GM23248 (cell line): ENCODE measurements at regions not wholly inside any gene's neighbourhood (a gene's known extent, or its start where the extent isn't known, plus 50 kb on each side); places are given as distances from the start of the nearest gene placed in this dataset.

ENCODE experiments used
- DNase-seq: peaks from one replicate; pipeline ENCODE4 v3.0.0-alpha.2; 2015
- H2AFZ ChIP-seq: fragments of 200-600 bp; sonication (generic); 2 replicates; pipeline ENCODE4 v1.6.1; 2016; ENCODE audit warnings: antibody characterized with exemption
- H3F3A ChIP-seq: fragments of 200-600 bp; sonication (generic); 2 replicates; pipeline ENCODE4 v1.6.1; 2016; ENCODE audit warnings: mild to moderate bottlenecking, antibody characterized with exemption, mixed run types; ENCODE audit not compliant: insufficient read depth
- H3K27ac ChIP-seq: fragments of 200-600 bp; sonication (generic); 2 replicates; pipeline ENCODE4 v1.5.1; 2016; ENCODE audit warnings: mild to moderate bottlenecking
- H3K27me3 ChIP-seq: fragments of 200-600 bp; sonication (generic); replicated peaks from 2 replicates; pipeline ENCODE4 v1.6.1; 2016; ENCODE audit warnings: mild to moderate bottlenecking; ENCODE audit not compliant: insufficient read depth
- H3K36me3 ChIP-seq: fragments of 200-600 bp; sonication (generic); 2 replicates; pipeline ENCODE4 v1.6.1; 2016; ENCODE audit warnings: low read depth, mild to moderate bottlenecking
- H3K4me1 ChIP-seq: fragments of 200-600 bp; sonication (generic); 2 replicates; pipeline ENCODE4 v1.6.1; 2016; ENCODE audit warnings: mild to moderate bottlenecking; ENCODE audit not compliant: insufficient read depth
- H3K4me2 ChIP-seq: fragments of 200-600 bp; sonication (generic); one replicate; pipeline ENCODE4 v1.6.1; 2016; ENCODE audit warnings: mild to moderate bottlenecking; ENCODE audit not compliant: unreplicated experiment
- H3K4me3 ChIP-seq: fragments of 200-600 bp; sonication (generic); 2 replicates; pipeline ENCODE4 v1.5.1; 2016; ENCODE audit warnings: mild to moderate bottlenecking
- H3K79me2 ChIP-seq: fragments of 200-600 bp; sonication (generic); 2 replicates; pipeline ENCODE4 v1.6.1; 2016; ENCODE audit warnings: mild to moderate bottlenecking; ENCODE audit not compliant: insufficient read depth
- H3K9ac ChIP-seq: fragments of 200-600 bp; sonication (generic); 2 replicates; pipeline ENCODE4 v1.6.1; 2016; ENCODE audit warnings: mild to moderate bottlenecking
- H3K9me2 ChIP-seq: fragments of 200-600 bp; sonication (generic); 2 replicates; pipeline ENCODE4 v1.6.1; 2016; ENCODE audit warnings: mixed run types, mild to moderate bottlenecking, moderate library complexity; ENCODE audit not compliant: insufficient read depth
- H3K9me3 ChIP-seq: fragments of 200-600 bp; sonication (generic); one replicate; pipeline ENCODE4 v1.6.1; 2017; ENCODE audit warnings: low read depth
- H4K20me1 ChIP-seq: fragments of 200-600 bp; sonication (generic); 2 replicates; pipeline ENCODE4 v1.6.0; 2016; ENCODE audit not compliant: insufficient read depth
- EZH2 ChIP-seq: fragments of 200-600 bp; sonication (generic); IDR thresholded peaks from 2 replicates; pipeline ENCODE4 v1.6.1; 2018; ENCODE audit warnings: antibody characterized with exemption, mild to moderate bottlenecking; ENCODE audit not compliant: insufficient read depth, poor library complexity, severe bottlenecking
- EZH2phosphoT487 ChIP-seq: fragments of 200-600 bp; sonication (generic); IDR thresholded peaks from 2 replicates; pipeline ENCODE4 v1.6.1; 2018; ENCODE audit warnings: antibody characterized with exemption, moderate library complexity, mild to moderate bottlenecking, low read depth; ENCODE audit not compliant: insufficient read depth
- WGBS, 2 experiments: methylation state at CpG; one replicate each; pipeline ENCODE4 v1.1.6; 2015 to 2017; ENCODE audit warnings: low lambda C conversion rate in 2 of 2, low coverage in 1 of 2; ENCODE audit errors: missing lambda C conversion rate in 2 of 2; 5-methylcytosine and 5-hydroxymethylcytosine counted together
- in situ Hi-C: fragments of 300-500 bp; cut with MboI; formaldehyde crosslinking; loops from 2 replicates; pipeline ENCODE4 v1.15.0; 2020

DNA sequence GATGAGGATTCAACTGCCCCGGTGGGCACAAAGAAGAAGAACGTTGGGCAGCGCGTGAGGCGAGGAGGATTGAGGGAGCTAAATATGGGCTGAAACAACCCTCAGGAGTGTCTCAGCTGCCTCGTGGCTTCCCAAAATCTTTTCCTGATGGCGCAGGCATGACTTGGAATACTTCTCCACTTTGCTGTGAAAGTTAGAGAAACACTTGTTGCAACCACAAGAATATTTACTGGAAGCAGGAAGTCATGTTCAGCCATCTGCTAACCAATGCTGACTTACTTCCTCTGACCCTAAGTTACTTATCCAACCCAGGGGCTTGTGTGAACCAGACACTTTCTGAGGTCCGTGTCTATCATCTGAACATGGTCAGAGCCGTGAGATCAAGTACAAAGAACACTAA lies 148.8 kb downstream of the ARL4C start:
- no peak overlapping the region for H3K4me2 ChIP-seq
- H3F3A ChIP-seq: no peaks in the 10 kb centered on the region; the same call in 1 of the 2 replicates
- no peaks in the 10 kb centered on the region for H3K36me3 ChIP-seq
- H3K4me1 ChIP-seq: no peaks in the 10 kb centered on the region
- H3K27ac ChIP-seq: no peak overlapping the region
- H3K4me3 ChIP-seq: no peak overlapping the region
- no peaks in the 10 kb centered on the region for H3K9me3 ChIP-seq
- WGBS, 2 experiments: 28 to 32% methylated on average over 9 of the region's 9 CpGs
- H4K20me1 ChIP-seq: no peaks in the 10 kb centered on the region
- H3K27me3 ChIP-seq: no peaks in the 10 kb centered on the region
- no peak for TF ChIP-seq EZH2phosphoT487
- TF ChIP-seq EZH2: no peak
- peak overlapping the region; percentile 57 for H2AFZ ChIP-seq
- H3K9me2 ChIP-seq: no peaks in the 10 kb centered on the region
- in situ Hi-C loops: no loop called here
- no peak for DNase-seq
- no peaks in the 10 kb centered on the region for H3K79me2 ChIP-seq
- no peak overlapping the region for H3K9ac ChIP-seq

DNA sequence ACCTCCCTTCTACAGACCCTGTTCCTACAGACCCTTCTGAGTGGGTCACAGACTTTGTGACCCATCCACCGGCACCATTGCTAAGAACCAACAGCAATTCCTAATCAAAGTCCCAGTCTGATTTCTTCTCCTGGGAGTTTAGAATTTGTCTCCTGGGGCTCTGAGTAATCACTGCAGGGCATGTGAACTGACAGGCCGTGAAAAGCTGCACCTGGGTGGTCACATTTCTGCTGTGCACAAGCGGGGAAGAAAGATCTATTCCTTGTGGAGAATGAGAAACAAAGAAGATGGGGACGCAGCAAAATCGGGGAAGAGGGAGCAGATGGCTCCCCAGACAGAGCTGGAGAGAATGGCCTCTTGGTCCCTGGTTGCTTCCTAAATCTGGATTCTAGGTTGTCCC lies 151.0 kb downstream of the ARL4C start:
- WGBS, 2 experiments: 85 to 87% methylated on average over 5 of the region's 5 CpGs
- no peak for DNase-seq
- H3K9me2 ChIP-seq: no peaks in the 10 kb centered on the region
- H3F3A ChIP-seq: peaks cover 5% of the 10 kb centered on the region
- no peaks in the 10 kb centered on the region for H3K9me3 ChIP-seq
- H4K20me1 ChIP-seq: no peaks in the 10 kb centered on the region
- no peaks in the 10 kb centered on the region for H3K4me1 ChIP-seq
- no peak overlapping the region for H2AFZ ChIP-seq
- no peak overlapping the region for H3K9ac ChIP-seq
- no peaks in the 10 kb centered on the region for H3K36me3 ChIP-seq
- TF ChIP-seq EZH2 (no peak), EZH2phosphoT487 (no peak)
- H3K4me2 ChIP-seq: no peak overlapping the region
- no peaks in the 10 kb centered on the region for H3K79me2 ChIP-seq
- H3K27me3 ChIP-seq: no peaks in the 10 kb centered on the region
- H3K4me3 ChIP-seq: no peak overlapping the region
- no peak overlapping the region for H3K27ac ChIP-seq
- in situ Hi-C loops: no loop called here

DNA sequence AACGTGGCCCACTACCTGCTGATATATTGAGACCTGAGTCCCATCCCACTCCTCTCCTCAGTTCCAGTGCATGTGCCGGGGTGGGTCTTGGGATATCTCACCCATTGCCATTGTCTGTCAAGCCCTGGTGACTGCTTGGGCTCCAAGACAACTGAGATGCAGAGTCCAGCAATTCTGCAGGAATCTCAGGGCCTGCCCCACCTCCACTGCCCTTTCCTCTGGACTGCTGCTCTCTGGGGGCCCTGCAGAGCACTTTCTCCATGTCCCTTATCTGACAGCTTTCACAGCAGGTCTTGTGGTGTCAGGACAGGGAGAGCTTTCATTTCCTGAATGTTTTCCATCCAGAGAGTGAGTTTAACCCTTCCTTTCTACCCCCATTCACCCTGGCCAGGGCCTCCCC lies 152.9 kb downstream of the ARL4C start:
- H4K20me1 ChIP-seq: no peaks in the 10 kb centered on the region
- H3K4me2 ChIP-seq: no peak overlapping the region
- no peaks in the 10 kb centered on the region for H3K79me2 ChIP-seq
- H3F3A ChIP-seq: peaks cover 18% of the 10 kb centered on the region
- no peaks in the 10 kb centered on the region for H3K9me2 ChIP-seq
- no peak overlapping the region for H3K27ac ChIP-seq
- no peaks in the 10 kb centered on the region for H3K27me3 ChIP-seq
- H3K4me1 ChIP-seq: no peaks in the 10 kb centered on the region
- no peak overlapping the region for H3K9ac ChIP-seq
- TF ChIP-seq EZH2phosphoT487 (no peak), EZH2 (no peak)
- in situ Hi-C loops: no loop called here
- no peak overlapping the region for H2AFZ ChIP-seq
- H3K36me3 ChIP-seq: no peaks in the 10 kb centered on the region
- no peaks in the 10 kb centered on the region for H3K9me3 ChIP-seq
- no peak for DNase-seq
- H3K4me3 ChIP-seq: no peak overlapping the region
- 52 to 64% methylated on average over 2 of the region's 2 CpGs for WGBS, 2 experiments

DNA sequence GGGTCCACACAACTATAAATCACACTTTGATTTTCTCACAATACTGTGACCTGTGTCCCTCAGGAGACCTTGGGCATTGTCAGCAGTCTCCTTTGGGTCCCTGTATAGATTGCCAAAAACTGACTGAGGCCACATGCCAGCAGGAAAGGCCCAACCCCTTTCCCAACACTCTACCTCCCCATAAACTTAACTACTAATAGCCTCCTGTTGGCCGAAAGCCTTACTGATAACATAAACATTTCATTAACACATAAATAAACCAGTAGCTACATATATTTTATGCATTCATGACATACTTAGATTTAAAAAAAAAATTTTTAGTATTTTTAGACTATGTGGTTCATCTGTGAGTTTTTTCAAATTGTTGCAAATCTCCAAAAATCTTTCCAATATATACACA lies 153.5 kb downstream of the ARL4C start:
- Histone ChIP-seq H3K9me3 (no peaks in the 10 kb centered on the region), H3K36me3 (no peaks in the 10 kb centered on the region), H3K9me2 (no peaks in the 10 kb centered on the region), H2AFZ (no peak overlapping the region), H3F3A (peaks cover 18% of the 10 kb centered on the region), H3K4me1 (no peaks in the 10 kb centered on the region), H3K27ac (no peak overlapping the region), H3K4me2 (no peak overlapping the region), H3K9ac (no peak overlapping the region), H3K4me3 (no peak overlapping the region), H3K79me2 (no peaks in the 10 kb centered on the region), H3K27me3 (no peaks in the 10 kb centered on the region), H4K20me1 (no peaks in the 10 kb centered on the region)
- WGBS, 2 experiments: 85 to 93% methylated on average over 1 of the region's 1 CpG
- DNase-seq: no peak
- in situ Hi-C loops: no loop called here
- TF ChIP-seq EZH2phosphoT487: no peak
- TF ChIP-seq EZH2: no peak

DNA sequence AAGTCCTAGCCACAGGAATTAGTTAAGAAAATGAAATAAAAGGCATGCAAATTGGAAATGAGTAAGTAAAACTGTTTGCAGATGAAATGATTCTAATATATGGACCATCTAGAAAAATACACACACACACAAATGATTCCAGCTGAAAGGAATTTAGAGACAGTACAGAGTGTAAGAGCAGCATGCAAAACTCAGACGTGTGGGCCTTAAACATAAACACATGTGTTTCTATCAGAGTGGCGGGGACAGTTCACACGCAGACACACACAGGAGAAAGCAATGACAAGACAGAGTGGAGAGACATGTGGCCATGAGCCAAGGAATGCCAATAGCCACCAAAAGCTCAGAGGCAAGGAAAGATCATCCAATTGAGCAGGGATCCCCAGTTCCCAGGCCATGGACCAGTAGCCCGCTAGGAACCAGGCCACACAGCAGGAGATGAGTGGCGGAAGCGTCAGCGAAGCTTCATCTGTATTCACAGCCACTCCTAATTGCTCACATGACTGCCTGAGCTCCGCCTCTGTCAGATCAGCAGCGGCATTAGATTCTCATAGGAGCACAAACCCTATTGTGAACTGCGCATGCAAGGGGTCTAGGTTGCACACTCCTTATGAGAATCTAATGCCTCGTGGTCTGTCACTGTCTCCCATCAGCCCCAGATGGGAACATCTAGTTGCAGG lies 155.4 kb downstream of the ARL4C start:
- H3K9me3 ChIP-seq: no peaks in the 10 kb centered on the region
- H3K36me3 ChIP-seq: no peaks in the 10 kb centered on the region
- H3F3A ChIP-seq: peaks cover 18% of the 10 kb centered on the region
- DNase-seq: peak; percentile 82
- no peak for TF ChIP-seq EZH2phosphoT487
- no peak for TF ChIP-seq EZH2
- H3K9me2 ChIP-seq: no peaks in the 10 kb centered on the region
- H3K4me3 ChIP-seq: 0 out of 2 replicates have a peak overlapping the region, but pooled peaks have one; percentile 4
- WGBS, 2 experiments: 9 to 13% methylated on average over 11 of the region's 11 CpGs
- no peaks in the 10 kb centered on the region for H3K27me3 ChIP-seq
- peak overlapping the region; percentile 64 for H3K27ac ChIP-seq
- no peaks in the 10 kb centered on the region for H3K79me2 ChIP-seq
- H3K4me2 ChIP-seq: no peak overlapping the region
- in situ Hi-C loops: no loop called here
- no peaks in the 10 kb centered on the region for H4K20me1 ChIP-seq
- H3K9ac ChIP-seq: peak overlapping the region; percentile 25
- H3K4me1 ChIP-seq: no peaks in the 10 kb centered on the region
- peak overlapping the region; percentile 41; the same call in 1 of the 2 replicates for H2AFZ ChIP-seq
